ENCODE measurements at regions not wholly inside any gene's neighbourhood (a gene's known extent, or its start where the extent isn't known, plus 50 kb on each side); places are given as distances from the start of the nearest gene placed in this dataset.
A peak's percentile ranks its signal among the peaks of the same experiment; 100 is the strongest.

- POLR2A ChIA-PET = no interaction called here
These were observed 126.2 kb downstream of the SIK1 start for GRCh38 chr21:43300496-43301408.

DNA sequence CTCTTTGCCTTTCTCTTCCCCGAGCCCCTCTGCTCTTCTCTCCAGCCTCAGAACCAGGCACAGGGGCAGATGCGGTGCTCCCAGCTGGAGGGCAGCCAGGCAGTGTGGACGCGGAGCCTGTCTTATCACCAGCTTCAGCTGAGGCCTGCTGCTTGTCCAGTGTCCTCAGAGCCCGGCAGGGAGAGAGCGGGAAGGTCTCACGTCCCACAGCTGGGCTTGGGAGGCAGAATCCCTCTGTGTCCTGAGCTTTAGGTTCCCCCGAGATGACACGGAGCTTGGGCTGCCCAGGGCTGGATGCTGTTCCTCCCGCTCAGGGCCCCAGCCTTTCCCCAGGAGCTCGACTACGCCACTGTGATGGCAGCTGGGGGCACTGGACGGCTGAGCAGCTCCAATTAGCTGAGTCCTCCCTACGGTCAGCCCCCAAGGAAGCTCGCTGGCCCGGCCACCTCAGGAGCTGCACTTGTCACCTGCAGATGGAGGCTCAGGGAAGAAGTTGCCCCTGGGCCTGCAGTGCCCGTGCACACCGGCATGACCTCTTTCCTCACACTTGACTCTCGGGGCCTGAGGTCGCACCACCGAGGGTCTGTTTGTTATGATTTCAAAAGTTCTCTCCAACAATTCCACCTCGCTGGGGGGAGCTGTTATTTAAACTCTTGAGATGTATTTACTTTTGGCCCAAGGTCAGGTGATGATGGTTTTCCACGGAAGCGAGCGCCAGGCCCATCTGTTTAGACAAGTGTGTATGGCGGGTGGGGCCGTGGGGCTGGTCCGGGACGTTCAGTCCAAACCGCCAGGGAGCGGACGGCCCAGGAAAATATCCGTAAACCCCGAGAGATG, 127.3 kb downstream of the SIK1 start:
- ATAC-seq (no peak), DNase-seq (ENCODE audit: low spot score) (no peak)
- no peaks in the 10 kb centered on the region for H3K4me1 Mint-ChIP-seq
- CTCF ChIA-PET = no interaction called here
- TF ChIP-seq USF1 (CRISPR knock-in tag; IDR thresholded peaks at IDR 0.05) (no peak), ZBTB43 (CRISPR knock-in tag; IDR thresholded peaks at IDR 0.05) (no peak), ZNF512 (CRISPR knock-in tag; IDR thresholded peaks at IDR 0.05; ENCODE audit: borderline replicate concordance) (no peak), GABPB1 (CRISPR knock-in tag; IDR thresholded peaks at IDR 0.05) (peak; percentile 61), STAT6 (CRISPR knock-in tag; conservative IDR thresholded peaks at IDR 0.05; ENCODE audit: low read depth) (no peak)
- peaks cover 7% of the 10 kb centered on the region for H3K9me3 Mint-ChIP-seq
- H3K27me3 Mint-ChIP-seq (ENCODE audit: low read depth) = no peaks in the 10 kb centered on the region; the same call in 1 of the 2 replicates
- POLR2A ChIA-PET = no interaction called here
- H3K36me3 Mint-ChIP-seq = no peaks in the 10 kb centered on the region
- H3K4me3 Mint-ChIP-seq = no peak overlapping the region
- H3K27ac Mint-ChIP-seq = no peak overlapping the region

More at GRCh38 chr21:43300496-43301408, 126.2 kb downstream of the SIK1 start:
- DNase-seq (ENCODE audit: low spot score) (no peak), ATAC-seq (no peak)
- CTCF ChIA-PET = interaction anchor here (0.5 to 1.6 kb wide), 3 partner anchors 12 to 721 kb away, joined by 3 to 4 read pairs (median 3); no protein-coding TSS in a partner anchor
- Mint-ChIP-seq H3K4me1 (no peaks in the 10 kb centered on the region), H3K9me3 (peaks cover under 1% of the 10 kb centered on the region), H3K36me3 (no peaks in the 10 kb centered on the region), H3K27me3 (ENCODE audit: low read depth) (no peaks in the 10 kb centered on the region), H3K27ac (no peak overlapping the region), H3K4me3 (no peak overlapping the region)
- no peak for TF ChIP-seq ZNF671 (CRISPR knock-in tag; IDR thresholded peaks at IDR 0.05)
- no peak for TF ChIP-seq NFYB (CRISPR knock-in tag; conservative IDR thresholded peaks at IDR 0.05; ENCODE audit: low read depth)
- no peak for TF ChIP-seq ATF3 (CRISPR knock-in tag; conservative IDR thresholded peaks at IDR 0.05)
- TF ChIP-seq, protein P1, sequence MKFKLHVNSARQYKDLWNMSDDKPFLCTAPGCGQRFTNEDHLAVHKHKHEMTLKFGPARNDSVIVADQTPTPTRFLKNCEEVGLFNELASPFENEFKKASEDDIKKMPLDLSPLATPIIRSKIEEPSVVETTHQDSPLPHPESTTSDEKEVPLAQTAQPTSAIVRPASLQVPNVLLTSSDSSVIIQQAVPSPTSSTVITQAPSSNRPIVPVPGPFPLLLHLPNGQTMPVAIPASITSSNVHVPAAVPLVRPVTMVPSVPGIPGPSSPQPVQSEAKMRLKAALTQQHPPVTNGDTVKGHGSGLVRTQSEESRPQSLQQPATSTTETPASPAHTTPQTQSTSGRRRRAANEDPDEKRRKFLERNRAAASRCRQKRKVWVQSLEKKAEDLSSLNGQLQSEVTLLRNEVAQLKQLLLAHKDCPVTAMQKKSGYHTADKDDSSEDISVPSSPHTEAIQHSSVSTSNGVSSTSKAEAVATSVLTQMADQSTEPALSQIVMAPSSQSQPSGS (CRISPR knock-in tag; IDR thresholded peaks at IDR 0.05; ENCODE audit: borderline replicate concordance, low read depth) = no peak

All from WTC11 (cell line).